ENCODE measurements at regions not wholly inside any gene's neighbourhood (a gene's known extent, or its start where the extent isn't known, plus 50 kb on each side); places are given as distances from the start of the nearest gene placed in this dataset.

DNA sequence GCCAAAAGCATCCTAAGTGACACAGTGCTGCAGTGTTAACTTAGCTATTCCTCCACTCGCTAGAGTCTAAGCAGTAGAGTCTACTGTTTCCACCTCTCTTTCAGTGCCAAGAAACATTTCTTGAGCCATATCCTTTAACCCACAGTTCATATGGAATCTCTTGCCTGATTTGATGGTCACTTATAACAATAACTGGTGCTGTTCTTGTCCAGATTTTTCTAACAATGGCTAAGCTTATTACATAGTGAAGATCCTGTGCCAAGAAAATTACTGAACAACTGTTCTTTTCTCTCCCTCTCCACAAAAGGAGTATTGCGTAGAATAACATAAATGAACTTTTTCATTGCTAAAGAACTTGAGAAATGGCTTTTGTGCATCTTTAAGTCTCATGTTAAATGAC is 121.3 kb downstream of the CDC7 start:
- H3K27ac Mint-ChIP-seq: no peak overlapping the region
- no peaks in the 10 kb centered on the region for H3K27me3 Mint-ChIP-seq (ENCODE audit: low read depth)
- no peak for TF ChIP-seq CTCF (IDR thresholded peaks at IDR 0.05; ENCODE audit: unreplicated experiment)
- no peak for DNase-seq (ENCODE audit: low spot score in 2 of 2, unreplicated experiment in 2 of 2)
- H3K4me1 Mint-ChIP-seq: peaks cover 8% of the 10 kb centered on the region
- H3K9me3 Mint-ChIP-seq: peaks cover 4% of the 10 kb centered on the region
- H3K4me3 Mint-ChIP-seq: no peak overlapping the region
- no peaks in the 10 kb centered on the region for H3K36me3 Mint-ChIP-seq

DNA sequence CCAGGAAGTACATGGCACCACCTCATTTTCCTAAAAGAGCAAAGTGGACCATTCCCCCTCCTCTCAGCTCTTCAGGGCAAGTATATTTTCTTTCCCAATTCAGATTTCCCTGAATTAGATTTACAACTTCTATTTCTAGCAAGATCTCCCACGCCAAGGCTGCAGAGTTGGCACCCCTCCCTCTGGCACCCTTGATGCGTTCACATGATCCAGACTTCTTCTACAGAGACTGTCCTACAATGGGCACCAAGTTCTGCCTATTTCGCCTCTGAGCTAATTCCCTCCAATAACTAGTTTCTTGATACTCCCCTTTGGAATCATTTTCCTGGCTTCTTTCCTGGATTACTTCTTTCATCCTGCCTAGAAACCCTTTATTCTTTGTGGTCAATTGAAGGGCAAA is 122.0 kb downstream of the CDC7 start:
- DNase-seq (ENCODE audit: low spot score in 2 of 2, unreplicated experiment in 2 of 2): no peak
- Mint-ChIP-seq H3K4me3 (no peak overlapping the region), H3K9me3 (peaks cover 4% of the 10 kb centered on the region), H3K4me1 (peaks cover 8% of the 10 kb centered on the region), H3K27me3 (ENCODE audit: low read depth) (no peaks in the 10 kb centered on the region), H3K36me3 (no peaks in the 10 kb centered on the region), H3K27ac (no peak overlapping the region)
- TF ChIP-seq CTCF (IDR thresholded peaks at IDR 0.05; ENCODE audit: unreplicated experiment): no peak

GRCh38 chr1:91623020-91623419 is 122.4 kb downstream of the CDC7 start:
- Mint-ChIP-seq H3K27me3 (ENCODE audit: low read depth) (no peaks in the 10 kb centered on the region), H3K4me3 (no peak overlapping the region), H3K36me3 (no peaks in the 10 kb centered on the region), H3K9me3 (peaks cover 4% of the 10 kb centered on the region), H3K27ac (no peak overlapping the region), H3K4me1 (peaks cover 8% of the 10 kb centered on the region)
- no peak for TF ChIP-seq CTCF (IDR thresholded peaks at IDR 0.05; ENCODE audit: unreplicated experiment)
- DNase-seq (ENCODE audit: low spot score in 2 of 2, unreplicated experiment in 2 of 2): no peak

DNA sequence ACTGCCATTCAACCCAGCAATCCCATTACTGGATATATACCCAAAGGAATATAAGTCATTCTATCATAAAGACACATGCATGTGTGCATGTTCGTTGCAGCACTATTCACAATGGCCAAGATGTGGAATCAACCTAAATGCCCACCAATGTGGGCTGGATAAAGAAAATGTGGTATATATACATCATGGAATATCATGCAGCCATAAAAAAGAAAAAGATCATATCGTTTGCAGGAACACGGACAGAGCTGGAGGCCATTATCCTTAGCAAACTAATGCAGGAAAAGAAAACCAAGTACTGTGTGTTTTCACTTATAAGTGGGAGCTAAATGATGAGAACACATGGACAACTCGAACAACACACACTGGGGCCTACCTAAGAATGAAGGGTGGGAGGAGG is 123.7 kb downstream of the CDC7 start:
- Mint-ChIP-seq H3K4me1 (peaks cover 8% of the 10 kb centered on the region), H3K27me3 (ENCODE audit: low read depth) (no peaks in the 10 kb centered on the region), H3K9me3 (peaks cover 4% of the 10 kb centered on the region), H3K36me3 (no peaks in the 10 kb centered on the region), H3K27ac (no peak overlapping the region), H3K4me3 (no peak overlapping the region)
- no peak for DNase-seq (ENCODE audit: low spot score in 2 of 2, unreplicated experiment in 2 of 2)
- TF ChIP-seq CTCF (IDR thresholded peaks at IDR 0.05; ENCODE audit: unreplicated experiment): no peak
